ENCODE measurements at regions not wholly inside any gene's neighbourhood (a gene's known extent, or its start where the extent isn't known, plus 50 kb on each side); places are given as distances from the start of the nearest gene placed in this dataset.

DNA sequence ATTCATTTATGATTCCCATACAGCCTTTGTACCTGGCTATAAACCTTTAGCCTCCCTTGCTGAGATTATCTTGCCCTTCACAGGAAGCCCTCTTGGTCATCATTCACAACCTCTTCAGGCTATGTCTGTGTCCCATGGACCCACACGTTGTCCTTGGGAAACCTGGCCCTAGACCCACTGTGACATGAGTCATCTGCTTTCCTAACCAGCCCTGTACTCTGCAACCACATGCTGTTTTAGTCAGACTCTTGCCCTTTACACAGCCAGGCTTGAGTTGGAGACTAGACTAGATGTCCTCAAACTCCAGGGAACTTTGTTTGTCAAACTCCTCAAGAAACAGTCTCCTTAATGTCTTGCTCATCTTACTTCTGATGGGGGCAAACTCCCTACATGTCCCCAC, 229.3 kb upstream of the ZSWIM2 start:
- ChIA-PET POLR2A (no interaction called here), CTCF (no interaction called here)
- DNase-seq (ENCODE audit: extremely low spot score): no peak

DNA sequence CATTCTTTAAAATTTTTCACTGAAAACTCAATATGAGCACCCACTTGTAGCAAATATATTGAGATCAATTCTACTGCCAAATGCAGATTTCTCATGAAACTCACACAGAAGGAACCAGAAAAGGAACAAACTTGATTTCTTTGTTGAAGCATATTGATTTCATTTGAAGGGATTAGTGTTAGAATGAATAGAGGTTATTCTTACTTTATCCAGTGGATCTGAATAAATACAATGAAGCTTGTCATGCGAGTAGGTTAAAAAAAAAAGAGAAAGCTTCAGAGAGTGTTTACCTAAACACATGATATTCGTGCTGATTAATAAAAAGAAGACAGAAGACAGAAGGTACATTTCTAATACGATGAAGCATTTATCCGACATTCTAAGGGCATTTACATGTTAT, 226.7 kb upstream of the ZSWIM2 start:
- ChIA-PET POLR2A (no interaction called here), CTCF (no interaction called here)
- TF ChIP-seq ELF4 (IDR thresholded peaks at IDR 0.05): no peak
- no peak for TF ChIP-seq FOXA1 (IDR thresholded peaks at IDR 0.05)
- no peak for TF ChIP-seq LEF1 (IDR thresholded peaks at IDR 0.05; ENCODE audit: borderline replicate concordance)
- TF ChIP-seq BHLHE40 (IDR thresholded peaks at IDR 0.05; ENCODE audit: borderline replicate concordance): no peak
- TF ChIP-seq ARNT (IDR thresholded peaks at IDR 0.05): no peak
- no peak for TF ChIP-seq HDGF (IDR thresholded peaks at IDR 0.05; ENCODE audit: borderline replicate concordance)

More for the DNA sequence above, 229.3 kb upstream of the ZSWIM2 start:
- TF ChIP-seq ZNF384 (IDR thresholded peaks at IDR 0.05) (no peak), SP1 (IDR thresholded peaks at IDR 0.05) (no peak), ARNT (IDR thresholded peaks at IDR 0.05) (no peak), FOXM1 (IDR thresholded peaks at IDR 0.05; ENCODE audit: borderline replicate concordance) (no peak), TARDBP (IDR thresholded peaks at IDR 0.05) (no peak), HDGF (IDR thresholded peaks at IDR 0.05; ENCODE audit: borderline replicate concordance) (no peak), BHLHE40 (IDR thresholded peaks at IDR 0.05; ENCODE audit: borderline replicate concordance) (no peak), FOXK2 (IDR thresholded peaks at IDR 0.05) (no peak), ELF4 (IDR thresholded peaks at IDR 0.05) (no peak), CTBP1 (IDR thresholded peaks at IDR 0.05; ENCODE audit: borderline replicate concordance) (no peak), NFRKB (IDR thresholded peaks at IDR 0.05) (no peak), L3MBTL2 (conservative IDR thresholded peaks at IDR 0.05) (no peak), SUZ12 (IDR thresholded peaks at IDR 0.05) (no peak), FOXA1 (IDR thresholded peaks at IDR 0.05) (no peak)
- TF ChIP-seq, protein P1, sequence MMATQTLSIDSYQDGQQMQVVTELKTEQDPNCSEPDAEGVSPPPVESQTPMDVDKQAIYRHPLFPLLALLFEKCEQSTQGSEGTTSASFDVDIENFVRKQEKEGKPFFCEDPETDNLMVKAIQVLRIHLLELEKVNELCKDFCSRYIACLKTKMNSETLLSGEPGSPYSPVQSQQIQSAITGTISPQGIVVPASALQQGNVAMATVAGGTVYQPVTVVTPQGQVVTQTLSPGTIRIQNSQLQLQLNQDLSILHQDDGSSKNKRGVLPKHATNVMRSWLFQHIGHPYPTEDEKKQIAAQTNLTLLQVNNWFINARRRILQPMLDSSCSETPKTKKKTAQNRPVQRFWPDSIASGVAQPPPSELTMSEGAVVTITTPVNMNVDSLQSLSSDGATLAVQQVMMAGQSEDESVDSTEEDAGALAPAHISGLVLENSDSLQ (IDR thresholded peaks at IDR 0.05): no peak

DNA sequence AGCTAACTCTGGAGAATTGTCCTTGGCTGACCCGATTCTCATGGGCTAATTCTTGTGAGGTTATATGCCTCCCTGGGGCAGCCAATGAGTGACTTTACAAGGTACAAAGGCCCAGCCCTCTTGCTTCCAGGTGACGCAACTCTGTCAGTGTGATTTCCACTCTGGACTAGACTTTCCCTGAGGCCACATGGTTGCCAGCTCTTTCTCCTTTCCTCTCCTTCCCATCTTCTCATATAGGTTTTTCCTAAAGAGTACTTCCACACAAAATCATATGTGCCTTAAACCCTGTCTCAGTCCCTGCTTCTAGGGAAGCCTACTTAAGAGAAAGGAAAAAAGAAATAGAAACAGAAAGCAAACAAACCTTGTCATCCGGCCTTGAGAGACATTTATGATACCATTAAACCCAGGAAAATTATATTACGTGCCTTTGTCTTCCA, 226.2 kb upstream of the ZSWIM2 start:
- TF ChIP-seq TARDBP (IDR thresholded peaks at IDR 0.05) (no peak), FOXA1 (IDR thresholded peaks at IDR 0.05) (no peak), ZNF384 (IDR thresholded peaks at IDR 0.05) (no peak)
- no peak for DNase-seq (ENCODE audit: extremely low spot score)
- ChIA-PET POLR2A (no interaction called here), CTCF (no interaction called here)

More for the DNA sequence above, 226.7 kb upstream of the ZSWIM2 start:
- DNase-seq (ENCODE audit: extremely low spot score): no peak

GRCh38 chr2:187058198-187058597, 209.2 kb upstream of the ZSWIM2 start:
- CTCF ChIA-PET: no interaction called here
- POLR2A ChIA-PET: no interaction called here
- no peak for DNase-seq (ENCODE audit: extremely low spot score)
- no peak for TF ChIP-seq FOXA1 (IDR thresholded peaks at IDR 0.05)
- no peak for TF ChIP-seq ELF4 (IDR thresholded peaks at IDR 0.05)
- TF ChIP-seq CTBP1 (IDR thresholded peaks at IDR 0.05; ENCODE audit: borderline replicate concordance): no peak
- TF ChIP-seq, protein P1 (IDR thresholded peaks at IDR 0.05): no peak
- TF ChIP-seq FOXM1 (IDR thresholded peaks at IDR 0.05; ENCODE audit: borderline replicate concordance): no peak
- no peak for TF ChIP-seq LEF1 (IDR thresholded peaks at IDR 0.05; ENCODE audit: borderline replicate concordance)

DNA sequence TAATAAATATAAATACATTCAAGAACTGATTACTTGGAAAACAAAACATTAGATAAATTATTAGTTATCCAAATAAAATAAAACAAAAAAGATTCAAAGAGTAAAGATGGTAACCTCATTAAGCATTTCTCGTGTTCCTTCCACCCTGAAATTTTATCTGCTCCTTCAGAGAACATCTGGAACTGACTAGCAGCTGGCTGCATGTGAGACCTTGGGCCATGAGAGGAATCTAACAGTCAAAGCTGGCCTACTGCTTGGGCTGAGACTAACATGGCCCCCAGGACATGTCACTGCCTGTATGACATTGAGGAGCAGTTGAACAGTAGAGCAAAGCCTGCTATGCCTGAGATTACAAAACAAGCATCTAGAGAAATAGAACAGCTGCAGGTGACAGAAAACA, 208.5 kb upstream of the ZSWIM2 start:
- POLR2A ChIA-PET: no interaction called here
- TF ChIP-seq ZNF384 (IDR thresholded peaks at IDR 0.05): no peak
- TF ChIP-seq HDGF (IDR thresholded peaks at IDR 0.05; ENCODE audit: borderline replicate concordance): no peak
- no peak for TF ChIP-seq FOXK2 (IDR thresholded peaks at IDR 0.05)
- TF ChIP-seq, protein P1 (IDR thresholded peaks at IDR 0.05): no peak
- no peak for TF ChIP-seq TARDBP (IDR thresholded peaks at IDR 0.05)
- no peak for TF ChIP-seq ARNT (IDR thresholded peaks at IDR 0.05)
- no peak for TF ChIP-seq SUZ12 (IDR thresholded peaks at IDR 0.05)
- no peak for TF ChIP-seq BHLHE40 (IDR thresholded peaks at IDR 0.05; ENCODE audit: borderline replicate concordance)
- TF ChIP-seq SP1 (IDR thresholded peaks at IDR 0.05): no peak
- no peak for TF ChIP-seq CTBP1 (IDR thresholded peaks at IDR 0.05; ENCODE audit: borderline replicate concordance)
- no peak for TF ChIP-seq FOXA1 (IDR thresholded peaks at IDR 0.05)
- no peak for TF ChIP-seq NFRKB (IDR thresholded peaks at IDR 0.05)
- no peak for TF ChIP-seq LEF1 (IDR thresholded peaks at IDR 0.05; ENCODE audit: borderline replicate concordance)
- no peak for TF ChIP-seq FOXM1 (IDR thresholded peaks at IDR 0.05; ENCODE audit: borderline replicate concordance)
- TF ChIP-seq L3MBTL2 (conservative IDR thresholded peaks at IDR 0.05): no peak
- DNase-seq (ENCODE audit: extremely low spot score): no peak
- CTCF ChIA-PET: no interaction called here

- ChIA-PET POLR2A (no interaction called here), CTCF (no interaction called here)
- TF ChIP-seq ZNF384 (IDR thresholded peaks at IDR 0.05) (no peak), ARNT (IDR thresholded peaks at IDR 0.05) (no peak), HDGF (IDR thresholded peaks at IDR 0.05; ENCODE audit: borderline replicate concordance) (no peak), L3MBTL2 (conservative IDR thresholded peaks at IDR 0.05) (no peak), TARDBP (IDR thresholded peaks at IDR 0.05) (no peak), LEF1 (IDR thresholded peaks at IDR 0.05; ENCODE audit: borderline replicate concordance) (no peak), ELF4 (IDR thresholded peaks at IDR 0.05) (no peak), FOXK2 (IDR thresholded peaks at IDR 0.05) (no peak), CTBP1 (IDR thresholded peaks at IDR 0.05; ENCODE audit: borderline replicate concordance) (no peak), SUZ12 (IDR thresholded peaks at IDR 0.05) (no peak), FOXA1 (IDR thresholded peaks at IDR 0.05) (no peak), NFRKB (IDR thresholded peaks at IDR 0.05) (no peak), SP1 (IDR thresholded peaks at IDR 0.05) (no peak), FOXM1 (IDR thresholded peaks at IDR 0.05; ENCODE audit: borderline replicate concordance) (no peak), BHLHE40 (IDR thresholded peaks at IDR 0.05; ENCODE audit: borderline replicate concordance) (no peak)
- TF ChIP-seq, protein P1 (IDR thresholded peaks at IDR 0.05): no peak
- no peak for DNase-seq (ENCODE audit: extremely low spot score)
Observed at GRCh38 chr2:187056416-187057334, 207.7 kb upstream of the ZSWIM2 start.
